MG63 (cell line): ENCODE measurements at regions not wholly inside any gene's neighbourhood (a gene's known extent, or its start where the extent isn't known, plus 50 kb on each side); places are given as distances from the start of the nearest gene placed in this dataset.

Experiments
- DNase-seq: peaks from one replicate; pipeline ENCODE4 v3.0.0-alpha.2; 2020
- H3K27me3 ChIP-seq: fragments of 250-450 bp; sonication (Bioruptor Pico); 2 replicates; pipeline ENCODE4 v1.5.1; 2020; ENCODE audit warnings: mild to moderate bottlenecking, moderate library complexity
- H3K36me3 ChIP-seq: fragments of 250-450 bp; sonication (Bioruptor Pico); 2 replicates; pipeline ENCODE4 v1.5.1; 2020; ENCODE audit warnings: mild to moderate bottlenecking, moderate library complexity
- H3K4me3 ChIP-seq: fragments of 250-450 bp; sonication (Bioruptor Pico); 2 replicates; pipeline ENCODE4 v1.5.1; 2020; ENCODE audit warnings: mild to moderate bottlenecking, moderate library complexity
- H3K9me3 ChIP-seq: fragments of 250-450 bp; sonication (Bioruptor Pico); 2 replicates; pipeline ENCODE4 v1.5.1; 2020; ENCODE audit warnings: mild to moderate bottlenecking, moderate library complexity

GRCh38 chr18:67219821-67220220, 296.7 kb downstream of the DSEL start:
- H3K9me3 ChIP-seq, result no peaks in the 10 kb centered on the region
- no peak overlapping the region for H3K4me3 ChIP-seq
- DNase-seq, result no peak
- no peaks in the 10 kb centered on the region for H3K36me3 ChIP-seq
- no peaks in the 10 kb centered on the region for H3K27me3 ChIP-seq

GRCh38 chr18:67218556-67218955, 298.0 kb downstream of the DSEL start:
- Histone ChIP-seq H3K36me3 (no peaks in the 10 kb centered on the region), H3K27me3 (no peaks in the 10 kb centered on the region)
- DNase-seq, result no peak

GRCh38 chr18:67217551-67218166, 298.9 kb downstream of the DSEL start:
- DNase-seq, result no peak

More at GRCh38 chr18:67218556-67218955, 298.0 kb downstream of the DSEL start:
- H3K9me3 ChIP-seq, result no peaks in the 10 kb centered on the region
- H3K4me3 ChIP-seq, result no peak overlapping the region

DNA sequence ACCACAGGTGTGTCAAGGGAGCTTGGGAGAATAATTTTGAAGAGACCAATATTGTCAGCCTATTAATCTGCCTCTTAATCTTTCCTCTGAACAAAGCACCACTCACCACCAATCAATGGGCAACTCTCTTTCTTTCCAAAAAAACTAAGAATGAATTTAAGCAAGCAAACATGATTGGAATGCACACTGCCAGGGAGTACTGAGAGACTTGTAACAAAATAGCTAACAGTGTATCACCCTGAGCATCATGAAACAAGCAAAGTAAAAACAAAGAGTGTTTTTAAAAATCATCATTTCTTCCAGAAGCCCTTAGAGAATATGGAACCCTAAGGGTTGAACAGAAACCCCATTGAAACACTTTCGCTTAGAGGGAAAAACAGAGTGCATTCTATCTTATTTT, 299.7 kb downstream of the DSEL start:
- H3K27me3 ChIP-seq, result no peaks in the 10 kb centered on the region
- no peak overlapping the region for H3K4me3 ChIP-seq

More at GRCh38 chr18:67217551-67218166, 298.9 kb downstream of the DSEL start:
- no peaks in the 10 kb centered on the region for H3K9me3 ChIP-seq
- no peaks in the 10 kb centered on the region for H3K27me3 ChIP-seq
- no peaks in the 10 kb centered on the region for H3K36me3 ChIP-seq
- H3K4me3 ChIP-seq, result no peak overlapping the region

GRCh38 chr18:67215686-67216085, 300.8 kb downstream of the DSEL start:
- Histone ChIP-seq H3K4me3 (no peak overlapping the region), H3K36me3 (no peaks in the 10 kb centered on the region), H3K27me3 (no peaks in the 10 kb centered on the region), H3K9me3 (no peaks in the 10 kb centered on the region)
- DNase-seq, result no peak

More for the DNA sequence above, 299.7 kb downstream of the DSEL start:
- DNase-seq, result no peak
- H3K36me3 ChIP-seq, result no peaks in the 10 kb centered on the region
- H3K9me3 ChIP-seq, result no peaks in the 10 kb centered on the region

- H3K27me3 ChIP-seq, result peaks cover 2% of the 10 kb centered on the region; the same call in 1 of the 2 replicates
- H3K36me3 ChIP-seq, result no peaks in the 10 kb centered on the region
- no peak for DNase-seq
- H3K4me3 ChIP-seq, result no peak overlapping the region
- H3K9me3 ChIP-seq, result no peaks in the 10 kb centered on the region
Observed at GRCh38 chr18:67211646-67212045, 304.9 kb downstream of the DSEL start.

- H3K9me3 ChIP-seq, result no peaks in the 10 kb centered on the region
- H3K36me3 ChIP-seq, result no peaks in the 10 kb centered on the region
- DNase-seq, result no peak
Observed at GRCh38 chr18:67200665-67201064, 315.9 kb downstream of the DSEL start.

DNA sequence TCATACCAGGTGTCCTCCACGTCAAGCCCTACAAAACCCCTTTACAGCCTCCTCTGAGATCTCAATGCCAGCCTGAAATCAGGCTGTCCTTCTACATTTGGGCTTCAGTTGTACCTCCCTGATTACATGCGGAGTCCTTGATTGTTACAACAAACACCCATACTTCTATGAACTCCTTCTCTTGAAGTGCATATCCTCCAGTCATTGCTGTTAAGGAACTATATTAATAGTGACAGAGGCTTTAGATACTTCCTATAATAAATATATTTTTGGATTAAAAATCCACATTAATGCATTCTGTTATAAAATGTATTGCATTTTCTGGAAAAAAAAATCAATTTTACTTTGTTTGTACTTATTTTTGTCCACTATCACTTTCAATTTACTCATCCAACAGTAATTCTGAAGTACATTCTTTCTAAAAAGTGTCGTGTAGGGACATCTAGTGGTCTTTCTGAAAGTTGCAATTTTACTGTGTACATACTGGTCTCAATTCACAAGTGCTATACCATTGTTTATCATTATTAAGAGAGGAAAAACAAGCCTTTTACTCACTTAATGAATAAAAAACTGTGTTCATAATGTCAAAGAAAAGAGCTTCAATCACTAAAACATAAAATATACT, 316.4 kb downstream of the DSEL start:
- Histone ChIP-seq H3K4me3 (no peak overlapping the region), H3K9me3 (no peaks in the 10 kb centered on the region), H3K27me3 (peaks cover 4% of the 10 kb centered on the region; the same call in 1 of the 2 replicates), H3K36me3 (no peaks in the 10 kb centered on the region)
- no peak for DNase-seq

More at GRCh38 chr18:67200665-67201064, 315.9 kb downstream of the DSEL start:
- H3K4me3 ChIP-seq, result no peak overlapping the region
- peaks cover 4% of the 10 kb centered on the region; the same call in 1 of the 2 replicates for H3K27me3 ChIP-seq

DNA sequence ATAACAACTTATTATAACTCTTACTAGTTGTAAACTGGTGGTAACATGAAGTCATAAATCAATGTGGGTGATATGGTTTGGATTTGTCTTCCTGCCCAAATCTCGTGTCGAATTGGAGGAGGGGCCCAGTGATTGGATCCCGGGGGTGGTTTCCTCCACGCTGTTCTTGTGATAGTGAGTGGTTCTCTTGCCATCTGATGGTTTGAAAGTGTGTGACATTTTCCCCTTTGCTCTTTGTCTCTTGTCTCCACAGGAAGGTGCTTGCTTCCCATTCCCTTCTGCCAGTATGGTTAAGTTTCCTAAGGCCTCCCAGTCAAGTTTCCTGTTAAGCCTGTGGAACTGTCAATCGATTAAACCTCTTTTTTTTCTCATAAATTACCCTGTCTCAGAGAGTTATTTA, 321.6 kb downstream of the DSEL start:
- Histone ChIP-seq H3K27me3 (no peaks in the 10 kb centered on the region), H3K4me3 (no peak overlapping the region), H3K9me3 (no peaks in the 10 kb centered on the region), H3K36me3 (no peaks in the 10 kb centered on the region)
- no peak for DNase-seq

DNA sequence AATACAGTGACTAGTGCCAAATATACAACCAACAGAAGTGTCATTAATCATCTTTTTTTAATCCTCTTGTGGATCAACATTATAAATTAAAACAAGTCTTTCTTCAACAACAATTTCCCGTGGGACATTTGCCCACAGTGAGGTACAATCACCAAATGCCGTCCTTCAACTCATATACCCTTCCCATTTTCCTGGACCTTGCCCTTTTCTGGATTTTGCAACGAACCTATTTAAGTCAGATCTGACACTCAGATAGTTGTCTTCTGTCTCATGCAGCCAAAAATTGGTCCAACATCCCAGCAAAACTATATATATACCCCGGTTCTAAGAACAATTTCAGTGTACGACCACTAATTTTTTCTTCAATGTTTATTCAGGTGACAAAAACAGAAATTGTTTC, 324.0 kb downstream of the DSEL start:
- no peak for DNase-seq
- Histone ChIP-seq H3K27me3 (no peaks in the 10 kb centered on the region), H3K9me3 (no peaks in the 10 kb centered on the region), H3K4me3 (no peak overlapping the region), H3K36me3 (no peaks in the 10 kb centered on the region)

- H3K9me3 ChIP-seq, result no peaks in the 10 kb centered on the region
- no peak for DNase-seq
- H3K4me3 ChIP-seq, result no peak overlapping the region
- H3K27me3 ChIP-seq, result no peaks in the 10 kb centered on the region; the same call in 1 of the 2 replicates
- no peaks in the 10 kb centered on the region for H3K36me3 ChIP-seq
Observed at GRCh38 chr18:67183398-67183797, 333.1 kb downstream of the DSEL start.

GRCh38 chr18:67179726-67180125, 336.8 kb downstream of the DSEL start:
- Histone ChIP-seq H3K36me3 (no peaks in the 10 kb centered on the region), H3K9me3 (no peaks in the 10 kb centered on the region), H3K4me3 (no peak overlapping the region), H3K27me3 (no peaks in the 10 kb centered on the region; the same call in 1 of the 2 replicates)
- no peak for DNase-seq

- DNase-seq, result no peak
Observed at GRCh38 chr18:67159662-67160061, 356.9 kb downstream of the DSEL start.

DNA sequence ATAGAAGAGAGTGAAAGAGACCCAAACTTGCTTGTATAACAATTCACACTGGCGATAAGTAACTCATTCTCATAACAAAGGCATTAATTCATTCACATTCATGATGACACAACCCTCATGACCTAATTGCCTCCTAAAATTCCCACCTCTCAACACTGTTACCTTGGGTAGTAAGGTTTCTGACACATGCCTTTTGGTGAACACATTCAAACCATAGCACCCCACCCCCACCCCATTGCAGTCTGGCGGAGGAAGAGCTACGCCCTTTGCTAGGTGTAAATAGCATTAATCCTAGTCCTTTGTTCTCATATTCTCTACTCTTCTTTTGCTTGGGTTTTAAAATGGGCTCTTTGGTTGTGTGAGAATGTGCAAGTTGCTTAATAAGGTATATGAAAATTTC, 361.5 kb downstream of the DSEL start:
- Histone ChIP-seq H3K36me3 (no peaks in the 10 kb centered on the region), H3K27me3 (no peaks in the 10 kb centered on the region), H3K9me3 (no peaks in the 10 kb centered on the region), H3K4me3 (no peak overlapping the region)
- DNase-seq, result no peak

More at GRCh38 chr18:67159662-67160061, 356.9 kb downstream of the DSEL start:
- H3K9me3 ChIP-seq, result no peaks in the 10 kb centered on the region
- no peaks in the 10 kb centered on the region for H3K27me3 ChIP-seq
- H3K36me3 ChIP-seq, result no peaks in the 10 kb centered on the region
- H3K4me3 ChIP-seq, result no peak overlapping the region

DNA sequence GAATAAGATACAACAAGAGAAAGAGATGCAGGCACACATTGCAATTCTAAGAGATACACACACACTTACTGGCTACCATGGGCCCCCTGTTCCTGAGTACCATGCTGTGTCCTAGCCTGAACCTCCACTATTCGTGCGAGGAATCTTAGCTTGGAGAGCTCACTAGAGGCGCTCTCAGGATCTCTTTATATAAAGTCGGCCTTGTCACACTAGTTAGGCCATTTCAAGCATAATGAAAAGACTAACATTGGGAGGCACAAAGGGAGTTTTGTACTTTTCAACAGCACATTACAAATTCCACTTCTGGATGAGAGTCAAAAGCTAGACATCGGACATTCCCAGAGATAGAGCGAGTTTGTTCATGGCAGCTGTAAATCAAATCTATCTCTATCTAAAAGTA, 365.2 kb downstream of the DSEL start:
- Histone ChIP-seq H3K27me3 (no peaks in the 10 kb centered on the region), H3K36me3 (no peaks in the 10 kb centered on the region), H3K4me3 (no peak overlapping the region), H3K9me3 (no peaks in the 10 kb centered on the region)
- no peak for DNase-seq

DNA sequence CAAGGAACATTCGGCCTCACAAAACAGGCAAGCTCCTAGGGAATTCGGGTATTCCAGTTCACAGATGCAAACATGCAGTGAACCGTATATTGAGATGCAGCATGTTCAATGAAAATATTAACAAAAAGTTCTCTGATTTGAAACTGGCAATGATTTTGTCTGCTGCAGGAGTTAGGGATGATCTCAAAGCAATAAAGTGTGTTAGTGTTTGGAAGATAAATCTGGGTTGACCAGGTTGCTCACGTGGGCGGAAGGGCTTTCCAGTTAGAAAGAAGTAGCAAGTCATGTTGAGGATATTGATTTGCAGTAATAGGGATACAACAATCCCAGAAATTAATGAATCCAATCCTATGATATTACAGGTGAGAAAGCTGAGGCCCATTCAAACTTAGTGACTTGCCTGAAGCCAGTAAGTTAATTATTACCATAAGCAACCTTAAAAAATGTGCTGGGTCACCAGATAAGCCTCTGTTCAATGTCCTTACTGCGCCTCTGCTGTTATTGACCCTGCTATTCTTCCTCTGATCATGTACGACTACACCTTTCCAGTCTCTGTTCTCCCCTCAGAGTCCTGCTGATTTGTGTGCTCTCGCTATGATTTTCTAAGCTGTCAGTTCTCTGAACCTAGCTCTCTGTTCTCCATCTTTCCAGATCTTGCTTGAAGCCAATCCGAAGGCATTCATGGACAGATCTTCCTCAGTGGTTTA, 370.8 kb downstream of the DSEL start:
- DNase-seq, result no peak
- no peak overlapping the region for H3K4me3 ChIP-seq
- H3K36me3 ChIP-seq, result no peaks in the 10 kb centered on the region
- H3K27me3 ChIP-seq, result no peaks in the 10 kb centered on the region
- no peaks in the 10 kb centered on the region for H3K9me3 ChIP-seq

DNA sequence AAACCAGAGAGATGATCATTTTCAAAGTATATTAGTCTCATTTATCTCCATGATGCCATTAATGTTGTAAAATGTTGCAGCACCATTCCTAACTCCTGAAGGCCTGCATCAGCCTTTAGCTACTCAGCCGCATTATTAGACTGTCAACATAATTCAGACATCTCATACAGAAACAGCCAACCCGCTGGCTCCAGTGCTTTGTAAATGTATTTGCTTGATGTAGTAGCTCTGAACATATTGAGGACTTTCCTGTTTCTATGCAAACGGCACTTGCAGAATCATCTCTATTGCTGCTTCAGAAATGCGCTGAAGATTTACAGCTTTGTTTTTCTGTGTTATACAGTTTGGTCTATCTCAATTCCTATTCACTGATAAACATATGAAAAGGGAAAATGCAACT, 372.2 kb downstream of the DSEL start:
- H3K36me3 ChIP-seq, result no peaks in the 10 kb centered on the region
- no peak for DNase-seq
- H3K27me3 ChIP-seq, result no peaks in the 10 kb centered on the region
- no peaks in the 10 kb centered on the region for H3K9me3 ChIP-seq
- H3K4me3 ChIP-seq, result no peak overlapping the region
